Right hindlimb (tissue), 1 donor: ENCODE measurements at regions not wholly inside any gene's neighbourhood (a gene's known extent, or its start where the extent isn't known, plus 50 kb on each side); places are given as distances from the start of the nearest gene placed in this dataset.
"Not testable (repeated sequence)": the region's sequence is repeated elsewhere in the genome, so short reads cannot be mapped to it uniquely, and the experiment has no call there.

ENCODE experiments used
- DNase-seq: peaks from one replicate; pipeline ENCODE4 v3.0.0-alpha.2; 2018

DNA sequence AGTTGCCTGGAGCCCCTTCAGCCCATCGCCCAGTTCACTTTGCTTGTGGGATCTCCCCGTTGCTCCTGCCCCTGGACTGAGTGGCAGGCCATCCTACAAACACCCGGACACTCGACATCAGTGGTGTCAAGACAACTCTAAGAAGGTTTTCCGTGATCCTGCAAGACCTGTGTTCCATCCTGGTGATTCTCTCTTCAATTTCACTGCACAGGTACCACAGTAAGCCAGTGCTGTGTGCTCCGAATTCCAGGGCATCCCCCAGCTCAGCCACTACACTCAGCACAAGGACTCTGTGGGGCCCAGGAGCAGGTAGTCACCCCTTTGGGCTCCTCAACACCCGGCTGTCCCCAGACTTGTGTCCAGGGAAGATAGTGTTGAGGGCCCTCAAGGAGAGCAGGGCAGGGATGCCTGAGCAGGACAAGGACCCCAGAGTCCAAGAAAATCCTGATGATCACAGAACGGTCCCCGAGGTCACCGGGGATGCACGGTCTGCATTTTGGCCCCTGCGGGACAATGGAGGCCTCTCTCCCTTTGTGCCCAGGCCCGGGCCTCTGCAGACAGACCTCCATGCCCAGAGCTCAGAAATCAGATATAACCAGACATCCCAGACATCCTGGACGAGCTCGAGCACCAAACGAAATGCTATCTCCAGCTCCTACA, 146.9 kb upstream of the C1QTNF3 start:
- DNase-seq, result peak; percentile 23

DNA sequence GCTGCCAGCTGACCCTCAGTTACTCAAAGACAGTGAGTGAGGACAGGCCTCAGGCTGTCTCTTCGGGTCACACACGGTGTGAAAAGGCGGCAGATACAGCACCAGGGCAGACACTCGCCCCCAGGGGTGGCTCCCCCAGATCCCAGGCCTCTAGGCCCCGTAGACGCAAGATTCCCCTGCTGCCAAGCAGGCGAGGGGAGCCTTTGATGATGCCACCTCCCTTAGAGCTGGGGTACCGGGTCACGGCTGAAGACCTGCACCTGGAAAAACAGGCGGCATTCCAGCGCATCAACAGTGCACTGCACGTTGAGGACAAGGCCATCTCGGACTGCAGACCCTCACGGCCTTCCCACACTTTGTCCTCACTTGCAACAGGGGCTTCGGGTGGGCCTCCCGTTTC, 147.5 kb upstream of the C1QTNF3 start:
- peak; percentile 37 for DNase-seq

DNA sequence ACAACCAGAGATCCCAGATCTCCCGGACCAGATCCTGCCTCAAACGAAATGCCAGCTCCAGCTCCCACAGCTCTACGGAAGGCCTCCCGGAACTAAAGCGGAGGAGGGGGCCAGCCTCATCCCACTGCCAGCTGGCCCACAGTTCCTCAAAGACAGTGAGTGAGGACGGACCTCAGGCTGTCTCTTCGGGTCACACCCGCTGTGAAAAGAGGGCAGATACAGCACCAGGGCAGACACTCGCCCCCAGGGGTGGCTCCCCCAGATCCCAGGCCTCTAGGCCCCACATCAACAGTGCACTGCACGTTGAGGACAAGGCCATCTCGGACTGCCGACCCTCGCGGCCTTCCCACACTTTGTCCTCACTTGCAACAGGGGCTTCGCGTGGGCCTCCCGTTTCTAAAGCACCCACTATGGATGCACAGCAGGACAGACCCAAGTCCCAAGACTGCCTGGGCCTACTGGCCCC, 148.3 kb upstream of the C1QTNF3 start:
- peak; percentile 39 for DNase-seq

- DNase-seq, result peak; percentile 67
Observed at GRCh38 chr5:34192064-34192922, 149.3 kb upstream of the C1QTNF3 start.

GRCh38 chr5:34192923-34193262, 149.9 kb upstream of the C1QTNF3 start:
- not testable (repeated sequence) for DNase-seq

- DNase-seq, result not testable (repeated sequence)
Observed at GRCh38 chr5:34193297-34193696, 150.3 kb upstream of the C1QTNF3 start.

DNA sequence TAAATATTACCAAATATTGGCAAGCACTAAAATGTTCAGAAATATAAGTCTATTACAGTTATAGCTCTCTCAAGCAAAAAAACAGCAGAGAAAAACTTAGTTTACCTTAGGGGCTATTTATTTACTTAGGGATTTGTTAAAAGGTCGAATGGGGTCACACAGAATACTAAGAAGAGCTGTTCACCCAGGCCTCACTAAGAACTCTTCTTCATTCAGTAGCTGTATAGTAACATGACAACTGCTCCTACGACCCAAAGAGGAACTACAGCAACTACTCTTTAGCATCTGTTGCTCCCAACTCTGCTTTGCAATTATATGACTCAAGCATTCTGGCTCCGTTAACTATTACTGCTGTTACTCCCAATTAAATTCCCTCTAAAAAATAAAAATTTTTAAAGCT, 150.8 kb upstream of the C1QTNF3 start:
- not testable (repeated sequence) for DNase-seq

GRCh38 chr5:34196091-34196490, 153.1 kb upstream of the C1QTNF3 start:
- not testable (repeated sequence) for DNase-seq

- DNase-seq, result not testable (repeated sequence)
Observed at GRCh38 chr5:34205347-34205746, 162.3 kb upstream of the C1QTNF3 start.

- not testable (repeated sequence) for DNase-seq
Observed at GRCh38 chr5:34217386-34217785, 174.4 kb upstream of the C1QTNF3 start.

GRCh38 chr5:34221329-34222073, 178.5 kb upstream of the C1QTNF3 start:
- not testable (repeated sequence) for DNase-seq

- not testable (repeated sequence) for DNase-seq
Observed at GRCh38 chr5:34223158-34223557, 180.1 kb upstream of the C1QTNF3 start.

DNA sequence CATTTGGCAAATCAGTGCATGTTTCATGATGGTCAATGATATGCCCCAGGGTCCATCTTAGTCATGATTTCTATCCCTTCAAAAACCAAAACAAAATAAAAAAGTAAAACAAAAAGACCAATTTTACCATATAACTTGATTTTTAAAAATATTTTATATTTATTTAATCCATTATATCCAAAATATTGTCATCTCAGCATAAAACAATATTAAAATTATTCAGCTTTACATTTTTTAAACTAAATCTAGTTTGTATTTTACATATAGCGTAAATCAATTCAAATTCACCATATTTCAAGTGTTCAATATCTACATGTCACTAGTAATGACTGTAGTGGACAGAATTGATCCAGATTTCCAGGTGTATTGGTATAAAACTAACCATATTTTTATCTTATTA, 187.4 kb upstream of the C1QTNF3 start:
- not testable (repeated sequence) for DNase-seq

DNA sequence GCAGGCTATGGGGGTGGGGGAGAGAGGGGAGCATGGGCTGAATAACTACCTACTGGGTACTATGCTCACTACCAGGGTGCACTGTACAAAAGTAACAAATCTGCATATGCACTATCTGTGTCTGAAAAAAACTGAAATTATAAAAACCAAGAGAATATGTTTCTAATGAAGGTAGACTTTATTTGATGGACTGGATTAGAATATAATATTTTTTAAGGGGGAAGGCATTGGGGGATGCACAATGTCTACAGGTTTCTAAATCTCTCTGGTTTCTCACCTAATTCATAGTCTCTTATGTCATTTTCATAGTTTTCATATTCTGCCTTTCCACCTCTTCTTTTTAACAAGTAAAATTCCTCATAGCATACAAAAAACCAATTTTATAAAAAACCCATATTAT, 200.8 kb upstream of the C1QTNF3 start:
- DNase-seq, result not testable (repeated sequence)

DNA sequence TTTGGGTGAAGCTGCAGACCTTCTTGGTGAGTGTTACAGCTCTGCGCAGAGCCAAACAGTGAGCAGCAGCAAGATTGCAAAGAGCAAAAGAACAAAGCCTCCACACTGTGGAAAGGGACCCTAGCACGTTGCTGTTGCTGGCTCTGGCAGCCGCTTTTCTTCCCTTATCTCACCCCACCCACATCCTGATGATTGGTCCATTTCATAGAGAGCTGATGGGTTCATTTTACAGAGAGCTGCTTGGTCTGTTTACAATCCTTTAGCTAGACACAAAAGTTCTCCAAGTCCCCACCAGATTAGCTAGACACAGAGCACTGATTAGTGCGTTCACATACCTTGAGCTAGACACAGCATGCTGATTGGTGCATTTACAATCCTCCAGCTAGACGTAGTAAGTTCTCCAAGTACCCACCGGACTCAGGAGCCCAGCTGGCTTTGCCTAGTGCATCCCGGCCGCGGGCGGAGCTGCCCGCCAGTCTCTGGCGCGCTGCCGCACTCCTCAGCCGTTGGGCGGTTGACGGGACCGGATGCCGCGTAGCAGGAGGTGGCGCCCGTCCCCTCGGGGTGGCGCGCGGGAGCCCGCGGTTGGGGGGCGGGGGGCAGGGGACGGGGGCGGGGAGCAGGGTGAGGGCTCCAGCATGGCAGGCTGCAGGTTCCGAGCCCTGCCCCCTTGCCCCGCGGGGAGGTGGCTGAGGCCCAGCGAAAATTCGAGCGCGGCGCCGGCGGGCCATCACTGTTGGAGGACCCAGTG, 201.4 kb upstream of the C1QTNF3 start:
- peak; percentile 64 for DNase-seq

GRCh38 chr5:34245032-34245394, 202.0 kb upstream of the C1QTNF3 start:
- DNase-seq, result not testable (repeated sequence)

GRCh38 chr5:34245813-34246212, 202.8 kb upstream of the C1QTNF3 start:
- not testable (repeated sequence) for DNase-seq

DNA sequence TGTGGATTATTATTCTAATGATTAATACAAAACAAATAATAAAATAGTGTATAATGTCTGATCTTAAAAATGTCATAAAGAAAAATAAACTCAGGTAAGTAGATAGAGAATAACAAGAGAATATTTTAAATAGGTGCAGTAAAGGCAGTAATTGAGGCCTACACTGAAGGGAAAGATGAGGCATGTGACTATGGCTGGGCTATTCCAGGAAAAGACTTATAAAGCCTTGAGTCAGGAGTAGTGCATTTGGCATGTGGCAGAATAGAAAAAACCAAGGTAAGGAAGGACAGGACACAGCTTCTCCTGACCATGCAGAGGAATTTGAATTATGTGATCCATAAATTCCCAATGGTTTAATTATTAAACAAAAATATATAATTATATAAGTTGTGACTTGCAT, 215.6 kb upstream of the C1QTNF3 start:
- not testable (repeated sequence) for DNase-seq

DNA sequence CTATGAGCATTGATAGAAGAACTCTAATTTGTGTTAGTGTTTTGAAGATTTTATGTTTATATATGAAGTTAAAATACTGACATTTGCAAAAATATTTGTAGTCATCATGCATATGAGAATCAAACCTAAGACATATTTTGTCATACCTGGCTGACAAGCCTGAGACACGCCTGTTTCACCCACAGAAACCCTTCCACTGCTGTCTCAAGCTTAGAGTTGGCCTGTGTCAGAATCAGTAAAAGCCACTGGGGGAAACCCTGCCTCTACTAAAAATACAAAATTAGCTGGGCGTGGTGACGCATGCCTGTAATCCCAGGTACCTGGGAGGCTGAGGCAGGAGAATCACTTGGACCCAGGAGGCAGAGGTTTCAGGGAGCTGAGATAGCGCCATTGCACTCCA, 218.0 kb upstream of the C1QTNF3 start:
- not testable (repeated sequence) for DNase-seq

GRCh38 chr5:34266151-34266550, 223.1 kb upstream of the C1QTNF3 start:
- not testable (repeated sequence) for DNase-seq

DNA sequence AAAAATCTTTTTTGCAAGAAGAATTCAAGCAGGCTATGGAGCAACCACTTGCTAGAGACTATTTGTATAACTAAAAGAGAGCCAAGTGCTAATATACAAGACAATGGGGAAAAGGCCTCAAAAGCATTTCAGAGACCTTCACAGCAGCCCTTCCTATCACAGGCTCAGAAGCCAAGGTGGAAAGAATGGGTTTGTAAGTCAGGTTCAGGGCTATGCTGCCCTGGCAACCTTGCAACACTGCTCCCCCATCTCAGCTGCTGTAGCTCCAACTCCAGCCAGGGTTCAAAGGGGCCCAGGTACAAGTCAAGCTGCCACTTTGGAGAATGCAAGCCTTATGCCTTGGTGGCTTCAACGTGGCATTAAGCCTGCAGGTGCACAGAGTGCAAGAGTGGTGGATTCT, 253.7 kb upstream of the C1QTNF3 start:
- not testable (repeated sequence) for DNase-seq

GRCh38 chr5:34329201-34329600, 286.2 kb upstream of the C1QTNF3 start:
- not testable (repeated sequence) for DNase-seq
